ENCODE measurements at regions not wholly inside any gene's neighbourhood (a gene's known extent, or its start where the extent isn't known, plus 50 kb on each side); places are given as distances from the start of the nearest gene placed in this dataset.
"Not testable (repeated sequence)": the region's sequence is repeated elsewhere in the genome, so short reads cannot be mapped to it uniquely, and the experiment has no call there.

DNA sequence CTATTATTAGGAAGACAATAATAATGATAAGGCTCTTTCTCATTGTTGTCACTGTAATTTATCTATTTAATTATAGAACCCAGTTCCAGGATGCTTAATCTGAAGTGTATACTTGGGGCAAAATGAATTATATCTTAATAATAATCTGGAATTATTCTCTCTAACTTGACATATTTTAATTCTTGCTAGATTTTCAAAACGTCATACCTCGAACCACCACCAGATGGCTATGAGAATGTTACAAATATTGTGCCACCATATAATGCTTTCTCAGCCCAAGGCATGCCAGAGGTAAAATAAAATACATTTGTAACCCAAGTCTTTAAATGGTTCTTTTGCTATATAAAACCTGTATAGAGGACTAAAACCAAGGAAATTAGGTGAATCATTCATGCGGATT is 4849.3 kb upstream of the OR11H1 start:
- H3K79me2 ChIP-seq (ENCODE audit: control insufficient read depth, insufficient read depth, low read length); H3K9ac ChIP-seq (ENCODE audit: control insufficient read depth, insufficient read depth, low read length); RAD21 ChIA-PET (ENCODE audit: unreplicated experiment); H4K20me1 ChIP-seq (ENCODE audit: control insufficient read depth, insufficient read depth); in situ Hi-C loops (cut with MboI); H3K9me3 ChIP-seq (replicated peaks; ENCODE audit: control insufficient read depth, insufficient read depth, low read length); DNase-seq (ENCODE audit: low read depth, low spot score); H3K4me1 ChIP-seq (ENCODE audit: control insufficient read depth, insufficient read depth, low read length); POLR2A ChIA-PET; BruUV-seq (replicated peaks); intact Hi-C loops (cut with micrococcal nuclease; ENCODE audit: unreplicated experiment); H3K27ac ChIP-seq (ENCODE audit: control insufficient read depth, insufficient read depth); SMC1A ChIA-PET (ENCODE audit: uncharacterized antibody, unreplicated experiment); H3K4me3 ChIP-seq; H2AFZ ChIP-seq (ENCODE audit: control insufficient read depth, low read depth, low read length); H3K27me3 ChIP-seq (replicated peaks in 1 of 2; ENCODE audit: control insufficient read depth in 2 of 2, insufficient read depth in 2 of 2, low read length in 1 of 2); FAIRE-seq; H3K36me3 ChIP-seq (ENCODE audit: control insufficient read depth in 2 of 2, insufficient read depth in 2 of 2, low read length in 1 of 2); CTCF ChIA-PET; H3K4me2 ChIP-seq (ENCODE audit: control insufficient read depth, insufficient read depth); ATAC-seq: not testable (repeated sequence)
- WGBS (ENCODE audit: insufficient coverage, insufficient replicate concordance, low lambda C conversion rate, missing lambda C conversion rate), result 86% methylated on average over 1 of the region's 3 CpGs

- H3K9me3 ChIP-seq (replicated peaks; ENCODE audit: control insufficient read depth, insufficient read depth, low read length); H3K4me3 ChIP-seq; H2AFZ ChIP-seq (ENCODE audit: control insufficient read depth, low read depth, low read length); RAD21 ChIA-PET (ENCODE audit: unreplicated experiment); in situ Hi-C loops (cut with MboI); FAIRE-seq; intact Hi-C loops (cut with micrococcal nuclease; ENCODE audit: unreplicated experiment); SMC1A ChIA-PET (ENCODE audit: uncharacterized antibody, unreplicated experiment); H4K20me1 ChIP-seq (ENCODE audit: control insufficient read depth, insufficient read depth); DNase-seq (ENCODE audit: low read depth, low spot score); ATAC-seq; H3K27ac ChIP-seq (ENCODE audit: control insufficient read depth, insufficient read depth); H3K79me2 ChIP-seq (ENCODE audit: control insufficient read depth, insufficient read depth, low read length); POLR2A ChIA-PET; H3K4me1 ChIP-seq (ENCODE audit: control insufficient read depth, insufficient read depth, low read length); H3K36me3 ChIP-seq (ENCODE audit: control insufficient read depth in 2 of 2, insufficient read depth in 2 of 2, low read length in 1 of 2); H3K9ac ChIP-seq (ENCODE audit: control insufficient read depth, insufficient read depth, low read length); CTCF ChIA-PET; H3K27me3 ChIP-seq (replicated peaks in 1 of 2; ENCODE audit: control insufficient read depth in 2 of 2, insufficient read depth in 2 of 2, low read length in 1 of 2); BruUV-seq (replicated peaks); H3K4me2 ChIP-seq (ENCODE audit: control insufficient read depth, insufficient read depth): not testable (repeated sequence)
- no CpG with 5 or more reads among the region's 2 CpGs for WGBS (ENCODE audit: insufficient coverage, insufficient replicate concordance, low lambda C conversion rate, missing lambda C conversion rate)
These were observed 4842.6 kb upstream of the OR11H1 start for GRCh38 chr22:10685436-10685835.

GRCh38 chr22:10687256-10687655 is 4840.7 kb upstream of the OR11H1 start:
- WGBS (ENCODE audit: insufficient coverage, insufficient replicate concordance, low lambda C conversion rate, missing lambda C conversion rate), result 8% methylated on average over 3 of the region's 4 CpGs
- H3K27me3 ChIP-seq (replicated peaks in 1 of 2; ENCODE audit: control insufficient read depth in 2 of 2, insufficient read depth in 2 of 2, low read length in 1 of 2); H3K9me3 ChIP-seq (replicated peaks; ENCODE audit: control insufficient read depth, insufficient read depth, low read length); H3K4me1 ChIP-seq (ENCODE audit: control insufficient read depth, insufficient read depth, low read length); SMC1A ChIA-PET (ENCODE audit: uncharacterized antibody, unreplicated experiment); RAD21 ChIA-PET (ENCODE audit: unreplicated experiment); H3K36me3 ChIP-seq (ENCODE audit: control insufficient read depth in 2 of 2, insufficient read depth in 2 of 2, low read length in 1 of 2); BruUV-seq (replicated peaks); FAIRE-seq; in situ Hi-C loops (cut with MboI); intact Hi-C loops (cut with micrococcal nuclease; ENCODE audit: unreplicated experiment); H2AFZ ChIP-seq (ENCODE audit: control insufficient read depth, low read depth, low read length); H3K79me2 ChIP-seq (ENCODE audit: control insufficient read depth, insufficient read depth, low read length); H3K27ac ChIP-seq (ENCODE audit: control insufficient read depth, insufficient read depth); DNase-seq (ENCODE audit: low read depth, low spot score); H3K4me3 ChIP-seq; H3K4me2 ChIP-seq (ENCODE audit: control insufficient read depth, insufficient read depth); POLR2A ChIA-PET; H3K9ac ChIP-seq (ENCODE audit: control insufficient read depth, insufficient read depth, low read length); CTCF ChIA-PET; ATAC-seq; H4K20me1 ChIP-seq (ENCODE audit: control insufficient read depth, insufficient read depth): not testable (repeated sequence)

DNA sequence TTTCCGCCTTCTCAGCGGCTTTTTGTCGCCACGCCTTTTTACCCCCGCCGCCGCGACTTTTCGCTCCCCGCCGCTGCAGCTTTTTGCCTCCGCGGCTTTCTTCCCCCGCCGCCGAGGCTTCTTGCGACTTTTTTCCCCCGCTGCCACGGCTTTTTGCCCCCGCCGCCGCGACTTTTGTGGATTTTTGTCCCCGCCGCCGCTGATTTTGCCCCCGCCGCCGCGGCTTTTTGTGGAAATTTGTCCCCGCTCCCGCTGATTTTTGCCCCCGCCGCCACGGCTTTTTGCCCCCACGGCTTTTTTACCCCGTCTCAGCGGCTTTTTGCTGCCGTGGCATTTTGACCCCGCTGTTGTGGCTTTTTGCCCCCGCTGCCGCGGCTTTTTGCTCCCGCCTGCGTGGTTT is 4829.2 kb upstream of the OR11H1 start:
- H3K27ac ChIP-seq (ENCODE audit: control insufficient read depth, insufficient read depth); intact Hi-C loops (cut with micrococcal nuclease; ENCODE audit: unreplicated experiment); H2AFZ ChIP-seq (ENCODE audit: control insufficient read depth, low read depth, low read length); POLR2A ChIA-PET; in situ Hi-C loops (cut with MboI); H3K27me3 ChIP-seq (replicated peaks in 1 of 2; ENCODE audit: control insufficient read depth in 2 of 2, insufficient read depth in 2 of 2, low read length in 1 of 2); DNase-seq (ENCODE audit: low read depth, low spot score); RAD21 ChIA-PET (ENCODE audit: unreplicated experiment); H3K4me2 ChIP-seq (ENCODE audit: control insufficient read depth, insufficient read depth); H3K79me2 ChIP-seq (ENCODE audit: control insufficient read depth, insufficient read depth, low read length); ATAC-seq; H3K4me1 ChIP-seq (ENCODE audit: control insufficient read depth, insufficient read depth, low read length); H3K4me3 ChIP-seq; H3K9ac ChIP-seq (ENCODE audit: control insufficient read depth, insufficient read depth, low read length); SMC1A ChIA-PET (ENCODE audit: uncharacterized antibody, unreplicated experiment); H3K36me3 ChIP-seq (ENCODE audit: control insufficient read depth in 2 of 2, insufficient read depth in 2 of 2, low read length in 1 of 2); CTCF ChIA-PET; FAIRE-seq; BruUV-seq (replicated peaks); H4K20me1 ChIP-seq (ENCODE audit: control insufficient read depth, insufficient read depth); H3K9me3 ChIP-seq (replicated peaks; ENCODE audit: control insufficient read depth, insufficient read depth, low read length): not testable (repeated sequence)
- no CpG with 5 or more reads among the region's 45 CpGs for WGBS (ENCODE audit: insufficient coverage, insufficient replicate concordance, low lambda C conversion rate, missing lambda C conversion rate)

All from GM12878 (cell line).